NT2/D1 (cell line): ENCODE measurements at regions not wholly inside any gene's neighbourhood (a gene's known extent, or its start where the extent isn't known, plus 50 kb on each side); places are given as distances from the start of the nearest gene placed in this dataset.
A peak's percentile ranks its signal among the peaks of the same experiment; 100 is the strongest.

Experiments
- DNase-seq: peaks from one replicate; pipeline ENCODE4 v3.0.0-alpha.2; 2011; ENCODE audit warnings: low read depth, low spot score
- H3K27me3 ChIP-seq: 2 replicates; pipeline ENCODE4 v1.6.0; 2011; ENCODE audit warnings: mild to moderate bottlenecking; ENCODE audit not compliant: insufficient read length, insufficient read depth
- H3K36me3 ChIP-seq: 2 replicates; pipeline ENCODE4 v1.6.1; 2011; ENCODE audit warnings: mild to moderate bottlenecking, low read length, mixed read lengths; ENCODE audit not compliant: insufficient read depth, insufficient read length
- H3K4me1 ChIP-seq: 2 replicates; pipeline ENCODE4 v1.5.1; 2011; ENCODE audit not compliant: insufficient read depth, insufficient read length
- H3K4me3 ChIP-seq: 2 replicates; pipeline ENCODE4 v1.5.1; 2011; ENCODE audit warnings: low read depth; ENCODE audit not compliant: insufficient read length
- H3K9ac ChIP-seq: 2 replicates; pipeline ENCODE4 v1.6.0; 2011; ENCODE audit warnings: low read depth; ENCODE audit not compliant: insufficient read length
- H3K9me3 ChIP-seq: 2 replicates; pipeline ENCODE4 v1.5.1; 2011; ENCODE audit warnings: mild to moderate bottlenecking, low read length; ENCODE audit not compliant: insufficient read depth
- SUZ12 ChIP-seq: IDR thresholded peaks from 2 replicates; pipeline ENCODE4 v1.6.1; 2011; ENCODE audit not compliant: insufficient read length, insufficient read depth; ENCODE audit errors: extremely low read depth
- YY1 ChIP-seq: IDR thresholded peaks from 2 replicates; pipeline ENCODE4 v1.6.1; 2011; ENCODE audit not compliant: insufficient read length, insufficient read depth
- ZNF274 ChIP-seq: IDR thresholded peaks from 2 replicates; pipeline ENCODE4 v1.6.1; 2011; ENCODE audit warnings: mild to moderate bottlenecking, low read depth, low read length

DNA sequence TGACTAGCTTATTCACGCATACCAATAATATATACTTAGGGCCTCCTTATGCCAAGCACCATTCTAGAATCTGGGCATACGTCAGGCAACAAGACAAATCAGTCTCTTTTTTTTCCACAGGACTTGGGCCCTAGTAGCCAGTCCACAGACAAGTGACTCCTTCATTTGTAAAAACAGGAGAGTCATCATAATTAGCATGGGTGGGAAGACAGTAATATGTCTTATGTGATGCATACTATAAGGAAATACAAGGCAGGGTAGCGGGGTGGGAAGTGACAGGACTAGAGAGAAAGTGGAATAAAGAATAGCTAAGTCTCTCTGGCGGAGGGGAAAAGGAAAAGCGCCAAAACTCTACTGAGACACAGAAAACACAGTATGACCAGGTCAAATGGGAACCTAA is 439.6 kb upstream of the MDFIC2 start:
- TF ChIP-seq YY1, result no peak
- no peak for TF ChIP-seq ZNF274
- no peak for TF ChIP-seq SUZ12
- DNase-seq, result no peak

DNA sequence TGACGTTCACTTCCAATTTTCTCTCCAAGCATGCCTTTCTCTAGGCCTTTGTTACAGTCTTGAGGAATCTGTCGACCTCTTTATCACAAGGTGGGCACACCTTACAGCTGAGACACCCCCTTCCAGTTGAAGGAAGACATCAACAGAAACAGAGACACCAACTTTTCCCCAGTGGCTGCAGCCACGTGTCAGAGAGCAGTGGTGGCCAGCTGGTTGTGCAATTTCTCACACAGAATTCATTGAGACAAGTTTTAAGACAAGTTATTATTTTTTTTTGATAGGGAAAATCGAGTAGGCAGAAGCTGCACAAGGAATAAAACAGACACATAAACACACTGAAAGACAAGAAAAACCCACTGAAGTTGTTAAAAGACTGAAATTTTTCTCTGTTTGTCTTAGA is 436.7 kb upstream of the MDFIC2 start:
- Histone ChIP-seq H3K4me3 (no peak overlapping the region), H3K4me1 (no peaks in the 10 kb centered on the region), H3K27me3 (no peaks in the 10 kb centered on the region)

More for the DNA sequence above, 439.6 kb upstream of the MDFIC2 start:
- H3K27me3 ChIP-seq, result no peaks in the 10 kb centered on the region
- H3K4me1 ChIP-seq, result no peaks in the 10 kb centered on the region
- H3K36me3 ChIP-seq, result no peaks in the 10 kb centered on the region
- H3K9me3 ChIP-seq, result peaks cover 4% of the 10 kb centered on the region; the same call in 1 of the 2 replicates
- no peak overlapping the region for H3K9ac ChIP-seq
- no peak overlapping the region for H3K4me3 ChIP-seq

DNA sequence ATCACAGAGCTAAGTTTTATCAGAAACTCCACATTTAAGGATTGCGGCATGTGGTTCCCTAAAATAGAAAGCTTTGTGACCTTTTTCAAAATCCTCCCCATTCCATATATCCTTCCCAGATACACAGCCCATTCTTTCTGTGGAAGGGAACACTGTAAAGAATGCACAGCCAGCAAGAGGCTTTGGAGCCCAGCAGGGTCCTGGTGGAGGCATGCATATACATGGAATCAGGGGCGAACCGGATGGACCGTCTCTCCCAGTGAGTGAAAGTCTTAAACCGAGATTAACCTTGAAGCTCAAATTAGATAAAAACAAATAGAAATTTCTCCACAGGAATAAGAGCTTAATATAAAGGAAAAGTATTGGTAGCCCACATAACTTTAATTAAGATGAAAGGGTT is 436.2 kb upstream of the MDFIC2 start:
- H3K4me3 ChIP-seq, result no peak overlapping the region
- no peak overlapping the region for H3K9ac ChIP-seq
- H3K36me3 ChIP-seq, result no peaks in the 10 kb centered on the region
- H3K27me3 ChIP-seq, result no peaks in the 10 kb centered on the region
- peaks cover 4% of the 10 kb centered on the region; the same call in 1 of the 2 replicates for H3K9me3 ChIP-seq
- TF ChIP-seq SUZ12 (no peak), ZNF274 (no peak), YY1 (no peak)
- no peaks in the 10 kb centered on the region for H3K4me1 ChIP-seq
- peak; percentile 9 for DNase-seq

More for the DNA sequence above, 436.7 kb upstream of the MDFIC2 start:
- DNase-seq, result no peak
- TF ChIP-seq SUZ12 (no peak), ZNF274 (no peak), YY1 (no peak)
- no peaks in the 10 kb centered on the region for H3K36me3 ChIP-seq
- H3K9ac ChIP-seq, result no peak overlapping the region
- peaks cover 4% of the 10 kb centered on the region; the same call in 1 of the 2 replicates for H3K9me3 ChIP-seq

DNA sequence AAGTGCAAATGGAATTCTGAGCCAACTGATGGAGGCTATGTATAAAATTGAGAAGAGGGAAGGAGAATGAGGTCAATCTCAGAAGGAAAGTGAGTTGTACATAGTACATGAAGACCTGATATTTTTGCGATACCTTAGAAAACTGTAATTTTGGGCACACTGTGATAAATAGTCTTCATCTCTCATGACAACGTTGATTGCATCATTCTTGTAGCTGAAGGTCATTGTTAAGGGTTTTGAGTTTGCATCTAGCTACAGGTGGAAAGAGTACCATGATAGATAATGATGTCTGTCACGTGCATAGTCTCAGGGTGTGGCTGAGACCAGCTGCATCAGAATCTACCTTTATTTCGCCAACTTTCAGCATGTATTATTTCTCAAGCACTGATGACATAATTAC is 435.4 kb upstream of the MDFIC2 start:
- Histone ChIP-seq H3K4me1 (no peaks in the 10 kb centered on the region), H3K36me3 (no peaks in the 10 kb centered on the region), H3K9me3 (peaks cover 3% of the 10 kb centered on the region; the same call in 1 of the 2 replicates), H3K9ac (no peak overlapping the region), H3K4me3 (no peak overlapping the region), H3K27me3 (no peaks in the 10 kb centered on the region)
- TF ChIP-seq YY1, result no peak
- TF ChIP-seq ZNF274, result no peak
- no peak for TF ChIP-seq SUZ12
- no peak for DNase-seq

DNA sequence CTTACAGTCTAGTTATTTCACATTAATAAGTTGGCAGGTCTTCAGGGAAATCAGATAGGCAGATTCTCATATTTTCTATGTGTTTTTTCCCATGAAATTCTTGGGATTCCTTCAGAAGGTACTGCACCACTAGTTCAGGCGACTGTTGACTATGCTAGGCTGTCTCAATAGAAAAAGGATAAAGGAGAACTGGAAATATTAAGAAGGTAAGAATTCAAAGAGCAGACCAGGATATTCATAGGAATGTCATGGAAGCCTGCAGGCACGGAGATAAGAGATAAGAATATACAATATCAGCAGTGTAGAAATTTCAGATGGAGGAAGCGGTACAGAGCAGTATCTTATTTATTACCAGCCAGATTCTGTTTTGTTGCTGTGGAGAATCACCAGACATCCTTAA is 432.1 kb upstream of the MDFIC2 start:
- Histone ChIP-seq H3K27me3 (no peaks in the 10 kb centered on the region), H3K9me3 (no peaks in the 10 kb centered on the region), H3K4me3 (no peak overlapping the region), H3K9ac (no peak overlapping the region), H3K4me1 (no peaks in the 10 kb centered on the region), H3K36me3 (no peaks in the 10 kb centered on the region)
- DNase-seq, result no peak
- TF ChIP-seq SUZ12 (no peak), YY1 (no peak), ZNF274 (no peak)

DNA sequence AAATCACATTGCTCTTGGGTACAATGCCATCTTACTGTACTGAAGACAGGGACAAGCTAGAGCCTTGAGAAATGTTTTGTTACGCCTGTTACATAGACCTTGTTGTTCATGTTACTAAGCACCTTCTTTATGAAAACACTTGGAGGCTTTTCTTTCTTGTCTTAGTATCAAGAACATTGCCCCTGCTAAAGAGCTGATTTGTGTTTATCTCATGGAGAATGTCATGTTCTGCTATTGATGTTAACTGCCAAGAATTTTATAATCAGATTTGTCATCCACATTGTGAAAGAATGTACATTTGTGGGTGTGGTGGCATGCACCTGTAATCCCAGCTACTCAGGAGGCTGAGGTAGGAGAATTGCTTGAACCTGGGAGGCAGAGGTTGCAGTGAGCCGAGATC is 431.3 kb upstream of the MDFIC2 start:
- no peak for TF ChIP-seq ZNF274
- TF ChIP-seq SUZ12, result no peak
- no peak for TF ChIP-seq YY1
- DNase-seq, result no peak
- H3K27me3 ChIP-seq, result no peaks in the 10 kb centered on the region
- no peaks in the 10 kb centered on the region for H3K9me3 ChIP-seq
- H3K4me3 ChIP-seq, result no peak overlapping the region
- no peaks in the 10 kb centered on the region for H3K36me3 ChIP-seq
- H3K4me1 ChIP-seq, result no peaks in the 10 kb centered on the region
- no peak overlapping the region for H3K9ac ChIP-seq

GRCh38 chr3:70742081-70742480 is 429.6 kb upstream of the MDFIC2 start:
- no peaks in the 10 kb centered on the region for H3K27me3 ChIP-seq
- H3K9ac ChIP-seq, result no peak overlapping the region
- H3K4me1 ChIP-seq, result no peaks in the 10 kb centered on the region
- TF ChIP-seq SUZ12, result no peak
- TF ChIP-seq YY1, result no peak
- no peak for TF ChIP-seq ZNF274
- H3K9me3 ChIP-seq, result no peaks in the 10 kb centered on the region
- H3K4me3 ChIP-seq, result no peak overlapping the region
- DNase-seq, result no peak
- no peaks in the 10 kb centered on the region for H3K36me3 ChIP-seq

DNA sequence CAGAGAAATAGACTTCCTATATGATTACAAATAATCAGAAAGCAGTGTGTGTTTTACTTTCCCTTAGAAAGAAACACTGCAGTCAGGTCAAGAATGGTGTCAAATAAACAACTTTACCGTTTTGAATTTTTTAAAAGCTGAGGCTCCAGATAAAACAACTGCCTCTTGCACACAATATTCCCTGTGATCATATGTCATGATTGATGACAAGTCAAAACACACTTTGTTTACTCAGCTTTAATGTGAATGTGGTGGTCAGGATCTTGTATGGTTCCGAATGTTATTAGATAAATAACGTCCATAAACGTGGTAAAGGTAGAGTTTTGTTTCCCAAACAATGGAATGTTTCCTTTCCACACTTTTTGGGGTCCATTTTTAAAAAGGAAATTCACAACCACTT is 428.4 kb upstream of the MDFIC2 start:
- no peaks in the 10 kb centered on the region for H3K4me1 ChIP-seq
- DNase-seq, result no peak
- no peaks in the 10 kb centered on the region for H3K36me3 ChIP-seq
- no peaks in the 10 kb centered on the region for H3K27me3 ChIP-seq
- H3K4me3 ChIP-seq, result no peak overlapping the region
- H3K9ac ChIP-seq, result no peak overlapping the region
- TF ChIP-seq ZNF274, result no peak
- TF ChIP-seq SUZ12, result no peak
- TF ChIP-seq YY1, result no peak
- no peaks in the 10 kb centered on the region for H3K9me3 ChIP-seq
